ENCODE measurements at regions not wholly inside any gene's neighbourhood (a gene's known extent, or its start where the extent isn't known, plus 50 kb on each side); places are given as distances from the start of the nearest gene placed in this dataset.

DNA sequence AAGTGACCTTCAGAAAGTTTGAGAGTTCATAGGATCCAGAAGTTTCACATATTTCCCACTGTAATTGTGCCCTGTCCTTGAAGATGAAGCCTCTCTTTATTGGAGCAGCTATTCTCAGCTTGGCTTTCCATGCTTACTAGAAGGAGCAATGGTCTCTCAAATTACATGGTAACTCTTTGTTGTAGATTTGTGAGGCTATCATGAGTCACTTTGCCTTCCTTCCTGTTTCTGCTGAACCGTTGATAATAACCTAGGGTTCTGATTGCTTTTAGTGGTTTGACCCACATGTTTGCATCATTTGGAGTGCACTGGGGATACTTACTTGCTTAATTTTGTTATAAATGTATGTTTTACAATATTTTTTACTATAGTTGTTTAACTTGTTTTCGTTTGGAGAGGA is 772.9 kb upstream of the SLITRK6 start:
- no peak overlapping the region for H2BK5ac ChIP-seq (ENCODE audit: insufficient read length, low read length)
- no peak overlapping the region for H3T11ph ChIP-seq (ENCODE audit: low read length)
- H3K9me3 ChIP-seq (ENCODE audit: control insufficient read depth, low read depth, low read length), result no peaks in the 10 kb centered on the region
- WGBS (ENCODE audit: extremely low coverage, insufficient read length, low lambda C conversion rate), result no CpG with 5 or more reads among the region's 2 CpGs
- H4K8ac ChIP-seq (replicated peaks; ENCODE audit: insufficient read length, low read depth, low read length), result no peak overlapping the region
- no peak overlapping the region for H3K14ac ChIP-seq (ENCODE audit: insufficient read depth, low read length)
- no peaks in the 10 kb centered on the region for H3K27me3 ChIP-seq (ENCODE audit: insufficient read depth, low read length)
- no peaks in the 10 kb centered on the region for H3K79me1 ChIP-seq (ENCODE audit: insufficient read depth, low read depth, low read length, poor library complexity, severe bottlenecking)
- H2BK120ac ChIP-seq (ENCODE audit: low read depth, low read length, poor library complexity, severe bottlenecking), result no peak overlapping the region
- H3K23ac ChIP-seq (ENCODE audit: insufficient read length, low read depth, low read length), result no peak overlapping the region
- H3K23me2 ChIP-seq (ENCODE audit: insufficient read length, low read depth, low read length, poor library complexity, severe bottlenecking), result no peaks in the 10 kb centered on the region
- no peak overlapping the region for H2AK5ac ChIP-seq (ENCODE audit: insufficient read length, low read length)
- no peak overlapping the region for H2BK15ac ChIP-seq (ENCODE audit: low read depth, low read length)
- H3K27ac ChIP-seq (ENCODE audit: insufficient read length, low read depth, low read length), result no peak overlapping the region
- H3K4me1 ChIP-seq (ENCODE audit: insufficient read depth, low read length), result no peaks in the 10 kb centered on the region
- H2BK12ac ChIP-seq (ENCODE audit: insufficient read length, low read depth, low read length), result no peak overlapping the region
- no peak overlapping the region for H4K5ac ChIP-seq (ENCODE audit: insufficient read length, low read depth, low read length)
- TF ChIP-seq CTCF (conservative IDR thresholded peaks at IDR 0.05), result no peak
- no peak overlapping the region for H3K9ac ChIP-seq (ENCODE audit: extremely low read depth, insufficient read length, low read length)
- Mint-ChIP-seq H3K4me3 (no peak overlapping the region), H3K36me3 (ENCODE audit: insufficient read depth in 1 of 3, low read depth in 3 of 3) (no peaks in the 10 kb centered on the region), H3K4me1 (peaks cover 0 to 2% of the 10 kb centered on the region in 2 experiments; a peak in 1 of 4 replicates), H3K27me3 (ENCODE audit: low read depth) (no peaks in the 10 kb centered on the region), H3K27ac (no peak overlapping the region), H3K9me3 (no peaks in the 10 kb centered on the region)
- no peaks in the 10 kb centered on the region for H4K20me1 ChIP-seq (ENCODE audit: control insufficient read depth, insufficient read depth, insufficient read length)
- H3K4ac ChIP-seq (ENCODE audit: low read depth, low read length), result no peak overlapping the region
- no peak overlapping the region for H3K4me2 ChIP-seq (ENCODE audit: insufficient read depth, insufficient read length, low read length)
- H2AFZ ChIP-seq (ENCODE audit: low read length), result no peak overlapping the region
- H4K91ac ChIP-seq (ENCODE audit: insufficient read length, low read depth, low read length), result no peak overlapping the region
- no peaks in the 10 kb centered on the region for H3K79me2 ChIP-seq (ENCODE audit: insufficient read depth, low read length)
- no peak overlapping the region for H3K56ac ChIP-seq (ENCODE audit: insufficient read length, low read depth, low read length)
- no peak overlapping the region for H2BK20ac ChIP-seq (ENCODE audit: low read depth, low read length, poor library complexity, severe bottlenecking)
- no peak for DNase-seq
- no peak overlapping the region for H3K18ac ChIP-seq (ENCODE audit: insufficient read length, low read depth, low read length)

Measured in H9 (cell line).